ENCODE measurements at regions not wholly inside any gene's neighbourhood (a gene's known extent, or its start where the extent isn't known, plus 50 kb on each side); places are given as distances from the start of the nearest gene placed in this dataset.

- H3K36me3 ChIP-seq = no peaks in the 10 kb centered on the region
- ATAC-seq (no peak), DNase-seq (no peak)
- intact Hi-C loops (cut with DNase I) = loop anchor here in 1 of 10 donors (5.0 kb wide), 1 partner anchor 52 kb away; no protein-coding TSS in a partner anchor
- peaks cover 0 to 20% (median 3%) of the 10 kb centered on the region in 9 donors for H3K4me1 ChIP-seq
- no peak overlapping the region for H3K27ac ChIP-seq
- no peak overlapping the region for H3K4me3 ChIP-seq
- H3K9me3 ChIP-seq = no peaks in the 10 kb centered on the region
- no peak for TF ChIP-seq CTCF (IDR thresholded peaks at IDR 0.05)
- H3K27me3 ChIP-seq = no peaks in the 10 kb centered on the region
Measured at GRCh38 chr1:168974611-168975010, 131.9 kb upstream of the ATP1B1 start.

DNA sequence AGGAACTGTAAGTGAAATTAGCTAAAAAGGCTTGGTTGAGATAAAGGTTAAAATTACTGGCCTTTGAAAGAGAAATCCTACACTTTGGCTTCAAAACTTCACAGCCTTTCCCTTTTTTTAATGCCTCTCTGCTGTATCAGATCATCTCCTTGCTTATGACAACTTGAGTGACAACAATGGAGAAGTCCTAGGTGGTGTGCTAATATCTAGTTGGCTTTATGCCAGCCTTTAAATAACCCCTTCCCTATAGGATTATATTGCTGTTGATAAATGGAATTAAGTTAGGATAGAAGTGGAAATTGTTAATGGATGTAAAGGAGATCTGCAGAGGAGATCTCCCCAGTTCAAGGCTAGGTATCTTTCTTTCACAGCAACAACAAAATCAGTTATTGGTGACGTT lies 130.2 kb upstream of the ATP1B1 start:
- intact Hi-C loops (cut with DNase I) = no loop called here
- no peaks in the 10 kb centered on the region for H3K9me3 ChIP-seq
- no peak for TF ChIP-seq CTCF (IDR thresholded peaks at IDR 0.05)

DNA sequence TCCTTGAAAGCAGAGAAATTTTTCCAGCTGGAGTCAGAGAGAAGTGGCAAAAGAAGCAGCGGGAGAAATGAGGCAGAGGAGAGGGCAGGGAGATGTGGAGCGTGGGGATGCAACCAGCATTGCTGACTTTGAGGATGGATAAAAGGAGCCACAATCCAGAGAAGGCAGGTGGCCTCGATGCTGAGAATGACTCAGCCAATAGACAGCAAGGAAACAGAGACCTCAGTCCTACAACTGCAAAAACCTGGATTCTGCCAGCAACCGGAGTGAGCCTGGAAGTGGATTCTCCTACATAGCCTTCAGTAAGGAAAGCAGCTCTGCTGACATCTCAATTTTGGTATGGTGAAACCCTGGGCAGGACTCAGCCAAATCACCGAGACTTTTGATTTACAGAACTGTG lies 128.9 kb upstream of the ATP1B1 start:
- peaks cover 0 to 6% (median 0%) of the 10 kb centered on the region in 9 donors for H3K4me1 ChIP-seq

More for the DNA sequence above, 130.2 kb upstream of the ATP1B1 start:
- peaks cover 0 to 11% (median 0%) of the 10 kb centered on the region in 9 donors for H3K4me1 ChIP-seq
- no peak overlapping the region for H3K27ac ChIP-seq
- no peak overlapping the region for H3K4me3 ChIP-seq
- no peak for ATAC-seq
- no peak for DNase-seq
- WGBS, 2 donors = 91 to 92% methylated on average over 1 of the region's 1 CpG
- H3K36me3 ChIP-seq = no peaks in the 10 kb centered on the region
- H3K27me3 ChIP-seq = no peaks in the 10 kb centered on the region

DNA sequence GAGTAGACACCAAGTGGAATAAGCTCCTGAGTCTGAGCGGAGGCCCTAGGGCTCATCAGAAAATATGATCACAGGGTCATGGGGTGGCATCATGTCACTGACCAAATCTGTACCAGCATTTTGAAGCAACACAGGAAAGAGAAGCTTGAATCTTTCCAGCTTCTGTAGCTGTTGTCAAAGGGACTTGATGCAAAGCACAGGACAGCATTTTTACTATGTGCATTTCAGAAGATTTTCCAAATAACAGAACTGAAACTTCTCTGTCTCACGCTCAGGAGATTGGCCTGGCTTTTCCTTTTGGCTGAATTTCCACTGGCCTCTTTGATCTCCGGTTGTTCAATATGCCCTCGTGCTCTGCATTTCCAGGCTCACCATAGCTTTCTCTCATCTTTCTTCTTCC lies 127.2 kb upstream of the ATP1B1 start:
- H3K36me3 ChIP-seq = no peaks in the 10 kb centered on the region
- no peaks in the 10 kb centered on the region for H3K4me1 ChIP-seq
- H3K4me3 ChIP-seq = no peak overlapping the region
- TF ChIP-seq CTCF (IDR thresholded peaks at IDR 0.05) = no peak
- no peak overlapping the region for H3K27ac ChIP-seq
- WGBS, 2 donors = 72 to 79% methylated on average over 4 of the region's 4 CpGs
- no peaks in the 10 kb centered on the region for H3K9me3 ChIP-seq
- ATAC-seq = peak in 3 of 8 donors; percentile 31 to 49 (median 47)
- DNase-seq = no peak
- intact Hi-C loops (cut with DNase I) = no loop called here
- no peaks in the 10 kb centered on the region for H3K27me3 ChIP-seq

More for the DNA sequence above, 128.9 kb upstream of the ATP1B1 start:
- intact Hi-C loops (cut with DNase I) = no loop called here
- Histone ChIP-seq H3K27ac (no peak overlapping the region), H3K36me3 (no peaks in the 10 kb centered on the region), H3K27me3 (no peaks in the 10 kb centered on the region), H3K4me3 (no peak overlapping the region), H3K9me3 (no peaks in the 10 kb centered on the region)
- 79 to 80% methylated on average over 5 of the region's 5 CpGs for WGBS, 2 donors
- DNase-seq (no peak), ATAC-seq (no peak)
- no peak for TF ChIP-seq CTCF (IDR thresholded peaks at IDR 0.05)

Data from heart right ventricle (tissue), 16 donors.